GM12878 (cell line): ENCODE measurements at regions not wholly inside any gene's neighbourhood (a gene's known extent, or its start where the extent isn't known, plus 50 kb on each side); places are given as distances from the start of the nearest gene placed in this dataset.

ENCODE experiments used
- BACH1 ChIP-seq: fragments of 450-650 bp; IDR thresholded peaks from 2 replicates; pipeline ENCODE4 v1.6.1; 2017; ENCODE audit warnings: mild to moderate bottlenecking, borderline replicate concordance
- CBX5 ChIP-seq: sonication (generic); IDR thresholded peaks from 2 replicates; pipeline ENCODE4 v1.6.1; 2016; ENCODE audit warnings: low read depth, moderate library complexity, mild to moderate bottlenecking, inconsistent platforms
- GABPA ChIP-seq: IDR thresholded peaks from 2 replicates; pipeline ENCODE4 v1.6.1; 2014; ENCODE audit warnings: antibody characterized with exemption, low read depth, mild to moderate bottlenecking, inconsistent platforms
- KAT2A ChIP-seq: conservative IDR thresholded peaks from 2 replicates; pipeline ENCODE4 v1.6.1; 2011; ENCODE audit warnings: low read depth, low read length; ENCODE audit not compliant: control insufficient read depth
- PBX3 ChIP-seq: IDR thresholded peaks from 2 replicates; pipeline ENCODE4 v1.6.1; 2011; ENCODE audit warnings: mild to moderate bottlenecking, low read depth, low read length, moderate library complexity; ENCODE audit not compliant: insufficient replicate concordance
- PML ChIP-seq: IDR thresholded peaks from 2 replicates; pipeline ENCODE4 v1.6.1; 2012; ENCODE audit warnings: low read length, inconsistent platforms
- STAT3 ChIP-seq: IDR thresholded peaks from 2 replicates; pipeline ENCODE4 v1.6.1; 2011; ENCODE audit warnings: low read depth, low read length, improper control_type of control experiment
- TF ChIP-seq, protein P1 (sequence below), 3 experiments: IDR thresholded peaks in 2 of 3; conservative IDR thresholded peaks in 1 of 3; 2 replicates each; pipeline ENCODE4 v1.5.1; 2011; ENCODE audit warnings: low read depth in 3 of 3, low read length in 3 of 3, mild to moderate bottlenecking in 3 of 3, control low read depth in 2 of 3, moderate library complexity in 2 of 3, inconsistent platforms in 1 of 3, mixed read lengths in 1 of 3; ENCODE audit not compliant: control insufficient read depth in 2 of 3, insufficient read depth in 1 of 3; ENCODE audit errors: extremely low read depth in 1 of 3

GRCh38 chr5:53323943-53324642 lies 156.3 kb upstream of the FST start:
- no peak for TF ChIP-seq CBX5
- no peak for TF ChIP-seq STAT3
- no peak for TF ChIP-seq PML
- TF ChIP-seq BACH1: no peak
- TF ChIP-seq PBX3: no peak
- no peak for TF ChIP-seq GABPA
- TF ChIP-seq KAT2A: no peak
- TF ChIP-seq, protein P1, sequence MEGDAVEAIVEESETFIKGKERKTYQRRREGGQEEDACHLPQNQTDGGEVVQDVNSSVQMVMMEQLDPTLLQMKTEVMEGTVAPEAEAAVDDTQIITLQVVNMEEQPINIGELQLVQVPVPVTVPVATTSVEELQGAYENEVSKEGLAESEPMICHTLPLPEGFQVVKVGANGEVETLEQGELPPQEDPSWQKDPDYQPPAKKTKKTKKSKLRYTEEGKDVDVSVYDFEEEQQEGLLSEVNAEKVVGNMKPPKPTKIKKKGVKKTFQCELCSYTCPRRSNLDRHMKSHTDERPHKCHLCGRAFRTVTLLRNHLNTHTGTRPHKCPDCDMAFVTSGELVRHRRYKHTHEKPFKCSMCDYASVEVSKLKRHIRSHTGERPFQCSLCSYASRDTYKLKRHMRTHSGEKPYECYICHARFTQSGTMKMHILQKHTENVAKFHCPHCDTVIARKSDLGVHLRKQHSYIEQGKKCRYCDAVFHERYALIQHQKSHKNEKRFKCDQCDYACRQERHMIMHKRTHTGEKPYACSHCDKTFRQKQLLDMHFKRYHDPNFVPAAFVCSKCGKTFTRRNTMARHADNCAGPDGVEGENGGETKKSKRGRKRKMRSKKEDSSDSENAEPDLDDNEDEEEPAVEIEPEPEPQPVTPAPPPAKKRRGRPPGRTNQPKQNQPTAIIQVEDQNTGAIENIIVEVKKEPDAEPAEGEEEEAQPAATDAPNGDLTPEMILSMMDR (IDR thresholded peaks at IDR 0.05 in 2 of 3, conservative IDR thresholded peaks at IDR 0.05 in 1 of 3; ENCODE audit: control insufficient read depth in 2 of 3, extremely low read depth in 1 of 3, insufficient read depth in 1 of 3, low read depth in 3 of 3, low read length in 3 of 3): no peak
